Activated CD4-positive, alpha-beta T cell treated with anti-CD3 and anti-CD28 coated beads, Interleukin-10, Interleukin-2, amounts not matched to agents 100 ng/mL and 50 ng/mL, durations not matched to agents 16 hours and 8 hours (primary cell): ENCODE measurements at regions not wholly inside any gene's neighbourhood (a gene's known extent, or its start where the extent isn't known, plus 50 kb on each side); places are given as distances from the start of the nearest gene placed in this dataset.

ENCODE experiments used
- DNase-seq: peaks from one replicate; pipeline ENCODE4 v3.0.0-alpha.2; 2020

GRCh38 chr12:58815235-58815634, 105.1 kb downstream of the LRIG3 start:
- no peak for DNase-seq

DNA sequence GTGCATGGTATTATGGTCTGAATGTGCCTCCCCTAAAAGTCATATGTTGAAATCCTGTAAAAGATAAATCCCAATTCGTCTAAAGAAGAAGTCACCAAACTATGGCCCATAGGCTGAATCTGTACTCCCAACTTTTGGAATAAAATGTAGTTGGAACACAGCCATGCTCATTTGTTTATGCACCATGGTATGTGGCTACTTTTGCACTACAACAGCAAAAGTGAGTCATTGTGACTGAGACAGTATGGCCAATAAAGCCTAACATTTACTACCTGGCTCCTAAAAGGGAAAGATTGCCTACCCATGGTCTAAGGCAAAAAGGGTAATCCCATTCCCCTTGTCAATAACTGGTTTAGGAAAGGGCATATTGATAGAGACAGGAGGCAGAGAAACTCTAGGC, 101.8 kb downstream of the LRIG3 start:
- DNase-seq: no peak

DNA sequence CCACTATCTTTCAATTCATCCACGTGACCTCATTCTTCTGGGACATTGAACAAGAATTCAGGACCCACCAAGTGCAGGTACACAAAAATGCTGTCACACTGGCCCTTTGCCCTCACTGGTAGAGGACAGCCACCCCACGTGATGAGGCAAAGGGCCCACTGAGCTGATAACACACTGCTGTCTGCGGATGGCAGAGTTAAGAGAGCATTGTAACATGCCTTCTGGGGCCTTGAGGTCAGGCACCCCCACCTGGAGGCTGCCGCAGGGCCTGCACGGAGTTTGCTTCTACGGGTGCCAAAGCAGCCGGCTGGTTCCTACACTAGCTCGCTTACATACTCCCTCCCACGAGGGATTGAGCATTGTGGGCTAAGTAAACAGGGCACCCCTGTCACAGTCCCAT, 101.0 kb downstream of the LRIG3 start:
- DNase-seq: no peak

- no peak for DNase-seq
Observed at GRCh38 chr12:58819985-58820384, 100.3 kb downstream of the LRIG3 start.
